RPMI7951 (cell line): ENCODE measurements at regions not wholly inside any gene's neighbourhood (a gene's known extent, or its start where the extent isn't known, plus 50 kb on each side); places are given as distances from the start of the nearest gene placed in this dataset.

ENCODE experiments used
- DNase-seq: peaks from one replicate; pipeline ENCODE4 v3.0.0-alpha.2; 2012; ENCODE audit warnings: low read depth

- DNase-seq = no peak
Observed at GRCh38 chr10:123952099-123952498, 60.5 kb upstream of the CPXM2 start.

GRCh38 chr10:123948030-123948823 lies 56.6 kb upstream of the CPXM2 start:
- DNase-seq = no peak

- DNase-seq = peak; percentile 77
Observed at GRCh38 chr10:123945325-123945920, 53.8 kb upstream of the CPXM2 start.

- DNase-seq = no peak
Observed at GRCh38 chr10:123944661-123945060, 53.1 kb upstream of the CPXM2 start.

- DNase-seq = no peak
Observed at GRCh38 chr10:123943307-123943706, 51.7 kb upstream of the CPXM2 start.

GRCh38 chr10:123942114-123942861 lies 50.7 kb upstream of the CPXM2 start:
- peak; percentile 40 for DNase-seq
